H9 (cell line): ENCODE measurements at regions not wholly inside any gene's neighbourhood (a gene's known extent, or its start where the extent isn't known, plus 50 kb on each side); places are given as distances from the start of the nearest gene placed in this dataset.

Source experiments
- DNase-seq: peaks from one replicate; pipeline ENCODE4 v3.0.0-alpha.2; 2017
- H2AFZ ChIP-seq: one replicate; pipeline ENCODE4 v1.6.1; 2013; ENCODE audit warnings: mild to moderate bottlenecking, low read length, control low read depth, moderate library complexity
- H2AK5ac ChIP-seq: 2 replicates; pipeline ENCODE4 v1.6.1; 2013; ENCODE audit warnings: low read length, control low read depth, mixed read lengths; ENCODE audit not compliant: insufficient read length
- H2BK120ac ChIP-seq: one replicate; pipeline ENCODE4 v1.6.1; 2013; ENCODE audit warnings: low read depth, mild to moderate bottlenecking, low read length, control low read depth, inconsistent platforms; ENCODE audit not compliant: poor library complexity, severe bottlenecking
- H2BK12ac ChIP-seq: 2 replicates; pipeline ENCODE4 v1.6.1; 2013; ENCODE audit warnings: low read length, control low read depth, mixed read lengths, low read depth; ENCODE audit not compliant: insufficient read length
- H2BK15ac ChIP-seq: 2 replicates; pipeline ENCODE4 v1.6.1; 2013; ENCODE audit warnings: low read depth, low read length, control low read depth
- H2BK20ac ChIP-seq: one replicate; pipeline ENCODE4 v1.6.1; 2013; ENCODE audit warnings: low read depth, mild to moderate bottlenecking, low read length, control low read depth, inconsistent platforms; ENCODE audit not compliant: poor library complexity, severe bottlenecking
- H2BK5ac ChIP-seq: 2 replicates; pipeline ENCODE4 v1.6.1; 2013; ENCODE audit warnings: low read length, control low read depth, mixed read lengths; ENCODE audit not compliant: insufficient read length
- H3K14ac ChIP-seq: 2 replicates; pipeline ENCODE4 v1.6.1; 2013; ENCODE audit warnings: low read length, control low read depth; ENCODE audit not compliant: insufficient read depth
- H3K18ac ChIP-seq: 2 replicates; pipeline ENCODE4 v1.6.1; 2013; ENCODE audit warnings: low read depth, mild to moderate bottlenecking, mixed read lengths, low read length, control low read depth; ENCODE audit not compliant: insufficient read length
- H3K23ac ChIP-seq: 2 replicates; pipeline ENCODE4 v1.6.1; 2013; ENCODE audit warnings: low read length, control low read depth, mixed read lengths, low read depth; ENCODE audit not compliant: insufficient read length
- H3K23me2 ChIP-seq: 2 replicates; pipeline ENCODE4 v1.6.1; 2013; ENCODE audit warnings: low read depth, mild to moderate bottlenecking, mixed read lengths, low read length, control low read depth; ENCODE audit not compliant: insufficient read length, poor library complexity, severe bottlenecking
- H3K27ac ChIP-seq: 2 replicates; pipeline ENCODE4 v1.5.1; 2013; ENCODE audit warnings: low read length, control low read depth, mixed read lengths, low read depth; ENCODE audit not compliant: insufficient read length
- H3K27me3 ChIP-seq: 2 replicates; pipeline ENCODE4 v1.6.1; 2013; ENCODE audit warnings: low read length, control low read depth, inconsistent platforms; ENCODE audit not compliant: insufficient read depth
- H3K4ac ChIP-seq: 2 replicates; pipeline ENCODE4 v1.6.1; 2013; ENCODE audit warnings: low read depth, mild to moderate bottlenecking, control low read depth, inconsistent platforms, low read length, moderate library complexity
- H3K4me1 ChIP-seq: 2 replicates; pipeline ENCODE4 v1.6.1; 2013; ENCODE audit warnings: low read length, control low read depth, inconsistent platforms; ENCODE audit not compliant: insufficient read depth
- H3K4me2 ChIP-seq: 2 replicates; pipeline ENCODE4 v1.6.1; 2013; ENCODE audit warnings: low read length, control low read depth, mixed read lengths; ENCODE audit not compliant: insufficient read length, insufficient read depth
- H3K56ac ChIP-seq: 2 replicates; pipeline ENCODE4 v1.6.1; 2013; ENCODE audit warnings: low read depth, mild to moderate bottlenecking, mixed read lengths, low read length, control low read depth; ENCODE audit not compliant: insufficient read length
- H3K79me1 ChIP-seq: 2 replicates; pipeline ENCODE4 v1.6.1; 2013; ENCODE audit warnings: low read depth, mild to moderate bottlenecking, moderate library complexity, low read length, control low read depth, inconsistent platforms; ENCODE audit not compliant: insufficient read depth, poor library complexity, severe bottlenecking
- H3K79me2 ChIP-seq: 2 replicates; pipeline ENCODE4 v1.6.1; 2013; ENCODE audit warnings: low read length, control low read depth, inconsistent platforms; ENCODE audit not compliant: insufficient read depth
- H3K9ac ChIP-seq: 2 replicates; pipeline ENCODE4 v1.6.1; 2013; ENCODE audit warnings: low read length, control low read depth, mixed read lengths; ENCODE audit not compliant: insufficient read length; ENCODE audit errors: extremely low read depth
- H3K9me3 ChIP-seq: one replicate; pipeline ENCODE4 v1.6.1; 2013; ENCODE audit warnings: low read depth, low read length, inconsistent platforms; ENCODE audit not compliant: control insufficient read depth
- H3T11ph ChIP-seq: one replicate; pipeline ENCODE4 v1.6.1; 2013; ENCODE audit warnings: mild to moderate bottlenecking, low read length, control low read depth, inconsistent platforms
- H4K20me1 ChIP-seq: one replicate; pipeline ENCODE4 v1.6.1; 2013; ENCODE audit not compliant: control insufficient read depth, insufficient read length, insufficient read depth
- H4K5ac ChIP-seq: 2 replicates; pipeline ENCODE4 v1.6.1; 2013; ENCODE audit warnings: low read depth, mild to moderate bottlenecking, mixed read lengths, low read length, control low read depth; ENCODE audit not compliant: insufficient read length
- H4K8ac ChIP-seq: replicated peaks from 2 replicates; pipeline ENCODE4 v1.6.1; 2013; ENCODE audit warnings: low read length, control low read depth, mixed read lengths, low read depth; ENCODE audit not compliant: insufficient read length
- H4K91ac ChIP-seq: 2 replicates; pipeline ENCODE4 v1.6.1; 2013; ENCODE audit warnings: low read depth, mild to moderate bottlenecking, moderate library complexity, mixed read lengths, low read length, control low read depth; ENCODE audit not compliant: insufficient read length
- H3K27ac Mint-ChIP-seq, 3 experiments: 2 replicates in 2 of 3; 3 replicates in 1 of 3; pipeline ENCODE4 v1.8.0; 2020 to 2021; ENCODE audit warnings: mixed read lengths in 3 of 3, mild to moderate bottlenecking in 1 of 3, moderate library complexity in 1 of 3
- H3K27me3 Mint-ChIP-seq: 2 replicates; pipeline ENCODE4 v1.8.0; 2021; ENCODE audit warnings: low read depth, mild to moderate bottlenecking, moderate library complexity, mixed read lengths
- H3K36me3 Mint-ChIP-seq, 3 experiments: 2 replicates in 2 of 3; 3 replicates in 1 of 3; pipeline ENCODE4 v1.8.0; 2020 to 2021; ENCODE audit warnings: low read depth in 3 of 3, mixed read lengths in 3 of 3; ENCODE audit not compliant: insufficient read depth in 1 of 3
- H3K4me1 Mint-ChIP-seq, 2 experiments: 2 replicates each; pipeline ENCODE4 v1.8.0; 2020; ENCODE audit warnings: mixed read lengths in 2 of 2
- H3K4me3 Mint-ChIP-seq, 2 experiments: 2 replicates in 1 of 2; 3 replicates in 1 of 2; pipeline ENCODE4 v1.8.0; 2020 to 2021; ENCODE audit warnings: mild to moderate bottlenecking in 2 of 2, mixed read lengths in 2 of 2, moderate library complexity in 1 of 2
- H3K9me3 Mint-ChIP-seq, 2 experiments: 2 replicates in 1 of 2; 3 replicates in 1 of 2; pipeline ENCODE4 v1.8.0; 2020; ENCODE audit warnings: mild to moderate bottlenecking in 2 of 2, mixed read lengths in 2 of 2, moderate library complexity in 1 of 2
- CTCF ChIP-seq: fragments of 200-600 bp; sonication (generic); conservative IDR thresholded peaks from 3 replicates; pipeline ENCODE4 v1.8.0; 2021; ENCODE audit warnings: antibody characterized with exemption, mild to moderate bottlenecking
- WGBS: extraction: QIAGEN DNeasy Blood & Tissue Kit; methylation state at CpG from one replicate; pipeline ENCODE4 v1.1.7; 2013; ENCODE audit warnings: missing lambda C conversion rate, low lambda C conversion rate, mixed read lengths; ENCODE audit not compliant: insufficient read length; ENCODE audit errors: extremely low coverage; 5-methylcytosine and 5-hydroxymethylcytosine counted together

GRCh38 chr6:103885446-103885845, 974.3 kb downstream of the HACE1 start:
- H2BK15ac ChIP-seq: no peak overlapping the region
- DNase-seq: no peak
- H3K9me3 ChIP-seq: no peaks in the 10 kb centered on the region
- no peak overlapping the region for H4K5ac ChIP-seq
- no peak overlapping the region for H2AFZ ChIP-seq
- no peak overlapping the region for H3K9ac ChIP-seq
- no peak for TF ChIP-seq CTCF
- no peak overlapping the region for H2AK5ac ChIP-seq
- no peak overlapping the region for H2BK20ac ChIP-seq
- H3K27me3 Mint-ChIP-seq: no peaks in the 10 kb centered on the region
- no peaks in the 10 kb centered on the region for H3K4me1 Mint-ChIP-seq
- H3K4me2 ChIP-seq: no peak overlapping the region
- H3K27me3 ChIP-seq: no peaks in the 10 kb centered on the region
- H3K4me3 Mint-ChIP-seq: no peak overlapping the region
- H2BK120ac ChIP-seq: no peak overlapping the region
- no CpG with 5 or more reads among the region's 1 CpG for WGBS
- no peak overlapping the region for H3T11ph ChIP-seq
- H3K27ac Mint-ChIP-seq: no peak overlapping the region
- H3K23me2 ChIP-seq: no peaks in the 10 kb centered on the region
- peaks cover 0 to 1% (median 0%) of the 10 kb centered on the region in 3 experiments; a peak in 1 of 7 replicates for H3K36me3 Mint-ChIP-seq
- no peak overlapping the region for H3K56ac ChIP-seq
- H3K27ac ChIP-seq: no peak overlapping the region
- H3K79me2 ChIP-seq: no peaks in the 10 kb centered on the region
- H3K23ac ChIP-seq: no peak overlapping the region
- H2BK12ac ChIP-seq: no peak overlapping the region
- H4K20me1 ChIP-seq: no peaks in the 10 kb centered on the region
- no peaks in the 10 kb centered on the region for H3K79me1 ChIP-seq
- H2BK5ac ChIP-seq: no peak overlapping the region
- no peak overlapping the region for H4K91ac ChIP-seq
- no peaks in the 10 kb centered on the region for H3K4me1 ChIP-seq
- no peak overlapping the region for H3K4ac ChIP-seq
- H3K14ac ChIP-seq: no peak overlapping the region
- no peak overlapping the region for H3K18ac ChIP-seq
- no peak overlapping the region for H4K8ac ChIP-seq
- no peaks in the 10 kb centered on the region; a peak in 1 of 5 replicates for H3K9me3 Mint-ChIP-seq
